ENCODE measurements at regions not wholly inside any gene's neighbourhood (a gene's known extent, or its start where the extent isn't known, plus 50 kb on each side); places are given as distances from the start of the nearest gene placed in this dataset.
"Not testable (repeated sequence)": the region's sequence is repeated elsewhere in the genome, so short reads cannot be mapped to it uniquely, and the experiment has no call there.

GRCh38 chr3:89950772-89951171, 843.4 kb downstream of the EPHA3 start:
- H2AFZ ChIP-seq: no peak overlapping the region
- H3K4me2 ChIP-seq (ENCODE audit: low read length): no peak overlapping the region
- H3K4me1 ChIP-seq: no peaks in the 10 kb centered on the region
- TF ChIP-seq CTCF (IDR thresholded peaks at IDR 0.05): no peak
- H3K9me3 ChIP-seq (ENCODE audit: control insufficient read depth, low read length): no peaks in the 10 kb centered on the region
- H3K79me2 ChIP-seq: no peaks in the 10 kb centered on the region
- H3K36me3 ChIP-seq (ENCODE audit: control insufficient read depth, insufficient read depth, low read length): no peaks in the 10 kb centered on the region
- H3K4me3 ChIP-seq (ENCODE audit: low read depth, low read length): no peak overlapping the region
- H3K27me3 ChIP-seq (ENCODE audit: control insufficient read depth, insufficient read depth, low read length): no peaks in the 10 kb centered on the region
- no peak overlapping the region for H3K9ac ChIP-seq
- no peak overlapping the region for H3K27ac ChIP-seq

GRCh38 chr3:89954137-89954536, 846.7 kb downstream of the EPHA3 start:
- H3K4me3 ChIP-seq (ENCODE audit: low read depth, low read length): no peak overlapping the region
- TF ChIP-seq CTCF (IDR thresholded peaks at IDR 0.05): no peak
- H3K9me3 ChIP-seq (ENCODE audit: control insufficient read depth, low read length): no peaks in the 10 kb centered on the region
- H2AFZ ChIP-seq: no peak overlapping the region
- H3K27ac ChIP-seq: no peak overlapping the region
- no peaks in the 10 kb centered on the region for H3K36me3 ChIP-seq (ENCODE audit: control insufficient read depth, insufficient read depth, low read length)
- H3K27me3 ChIP-seq (ENCODE audit: control insufficient read depth, insufficient read depth, low read length): no peaks in the 10 kb centered on the region
- no peak overlapping the region for H3K4me2 ChIP-seq (ENCODE audit: low read length)
- no peak overlapping the region for H3K9ac ChIP-seq
- H3K4me1 ChIP-seq: no peaks in the 10 kb centered on the region
- no peaks in the 10 kb centered on the region for H3K79me2 ChIP-seq

- Histone ChIP-seq H2AFZ (no peak overlapping the region), H3K4me1 (no peaks in the 10 kb centered on the region), H3K27me3 (ENCODE audit: control insufficient read depth, insufficient read depth, low read length) (no peaks in the 10 kb centered on the region), H3K4me3 (ENCODE audit: low read depth, low read length) (no peak overlapping the region), H3K79me2 (no peaks in the 10 kb centered on the region), H3K36me3 (ENCODE audit: control insufficient read depth, insufficient read depth, low read length) (no peaks in the 10 kb centered on the region), H3K9ac (no peak overlapping the region), H3K9me3 (ENCODE audit: control insufficient read depth, low read length) (no peaks in the 10 kb centered on the region), H3K27ac (no peak overlapping the region), H3K4me2 (ENCODE audit: low read length) (no peak overlapping the region)
- no peak for TF ChIP-seq CTCF (IDR thresholded peaks at IDR 0.05)
Measured at GRCh38 chr3:89955156-89955555, 847.7 kb downstream of the EPHA3 start.

- no peak for TF ChIP-seq CTCF (IDR thresholded peaks at IDR 0.05)
- no peaks in the 10 kb centered on the region for H3K27me3 ChIP-seq (ENCODE audit: control insufficient read depth, insufficient read depth, low read length)
- no peaks in the 10 kb centered on the region for H3K79me2 ChIP-seq
- no peaks in the 10 kb centered on the region for H3K9me3 ChIP-seq (ENCODE audit: control insufficient read depth, low read length)
- H3K27ac ChIP-seq: no peak overlapping the region
- H3K36me3 ChIP-seq (ENCODE audit: control insufficient read depth, insufficient read depth, low read length): no peaks in the 10 kb centered on the region
- H2AFZ ChIP-seq: no peak overlapping the region
- H3K4me2 ChIP-seq (ENCODE audit: low read length): no peak overlapping the region
- H3K4me1 ChIP-seq: no peaks in the 10 kb centered on the region
- H3K9ac ChIP-seq: no peak overlapping the region
- no peak overlapping the region for H3K4me3 ChIP-seq (ENCODE audit: low read depth, low read length)
Measured at GRCh38 chr3:89957451-89957850, 850.0 kb downstream of the EPHA3 start.

- not testable (repeated sequence) for H3K4me1 ChIP-seq; H3K27ac ChIP-seq; H3K79me2 ChIP-seq; H3K36me3 ChIP-seq (ENCODE audit: control insufficient read depth, insufficient read depth, low read length); H3K4me3 ChIP-seq (ENCODE audit: low read depth, low read length); H3K27me3 ChIP-seq (ENCODE audit: control insufficient read depth, insufficient read depth, low read length); H3K4me2 ChIP-seq (ENCODE audit: low read length); H3K9ac ChIP-seq; H3K9me3 ChIP-seq (ENCODE audit: control insufficient read depth, low read length); H2AFZ ChIP-seq
Measured at GRCh38 chr3:89958163-89958562, 850.7 kb downstream of the EPHA3 start.
